ENCODE measurements at regions not wholly inside any gene's neighbourhood (a gene's known extent, or its start where the extent isn't known, plus 50 kb on each side); places are given as distances from the start of the nearest gene placed in this dataset.
"Not testable (repeated sequence)": the region's sequence is repeated elsewhere in the genome, so short reads cannot be mapped to it uniquely, and the experiment has no call there.

DNA sequence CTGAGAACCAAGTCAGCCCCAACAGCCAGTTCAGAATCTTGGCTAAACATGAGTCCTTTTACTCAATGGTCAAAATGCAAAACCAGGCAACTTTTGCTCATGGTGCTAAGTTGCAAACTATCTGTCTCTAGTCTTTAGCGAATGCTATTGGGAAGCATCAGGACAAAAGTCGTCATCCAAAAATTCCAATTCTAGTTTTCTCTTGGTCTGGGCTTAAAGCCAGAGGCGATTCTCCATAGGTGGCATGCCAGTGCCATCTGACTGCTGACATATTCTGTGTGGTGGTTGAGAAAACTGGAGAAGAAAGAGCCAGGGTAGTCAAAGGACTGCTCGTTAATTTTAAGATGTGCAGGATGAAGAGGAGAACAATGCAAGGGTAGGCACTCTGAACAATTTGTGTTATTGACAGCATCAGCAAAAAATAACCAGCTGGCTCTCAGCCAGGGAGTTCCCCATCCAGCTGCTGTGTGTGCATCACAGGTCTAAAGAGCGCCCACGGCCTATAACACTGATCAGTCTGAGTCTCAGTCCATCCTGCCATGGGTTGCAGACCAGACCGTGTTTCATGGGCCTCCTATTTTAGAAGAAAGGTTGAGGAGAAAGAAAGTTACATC lies 313.6 kb downstream of the ALDH8A1 start:
- in situ Hi-C loops (cut with HindIII; ENCODE audit: low sequenced_read_pairs), result no loop called here
- TF ChIP-seq, protein P1, sequence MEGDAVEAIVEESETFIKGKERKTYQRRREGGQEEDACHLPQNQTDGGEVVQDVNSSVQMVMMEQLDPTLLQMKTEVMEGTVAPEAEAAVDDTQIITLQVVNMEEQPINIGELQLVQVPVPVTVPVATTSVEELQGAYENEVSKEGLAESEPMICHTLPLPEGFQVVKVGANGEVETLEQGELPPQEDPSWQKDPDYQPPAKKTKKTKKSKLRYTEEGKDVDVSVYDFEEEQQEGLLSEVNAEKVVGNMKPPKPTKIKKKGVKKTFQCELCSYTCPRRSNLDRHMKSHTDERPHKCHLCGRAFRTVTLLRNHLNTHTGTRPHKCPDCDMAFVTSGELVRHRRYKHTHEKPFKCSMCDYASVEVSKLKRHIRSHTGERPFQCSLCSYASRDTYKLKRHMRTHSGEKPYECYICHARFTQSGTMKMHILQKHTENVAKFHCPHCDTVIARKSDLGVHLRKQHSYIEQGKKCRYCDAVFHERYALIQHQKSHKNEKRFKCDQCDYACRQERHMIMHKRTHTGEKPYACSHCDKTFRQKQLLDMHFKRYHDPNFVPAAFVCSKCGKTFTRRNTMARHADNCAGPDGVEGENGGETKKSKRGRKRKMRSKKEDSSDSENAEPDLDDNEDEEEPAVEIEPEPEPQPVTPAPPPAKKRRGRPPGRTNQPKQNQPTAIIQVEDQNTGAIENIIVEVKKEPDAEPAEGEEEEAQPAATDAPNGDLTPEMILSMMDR (IDR thresholded peaks at IDR 0.05; ENCODE audit: low read depth, low read length, missing control alignments), result no peak
- no peak overlapping the region for H3K4me3 ChIP-seq (ENCODE audit: low read depth, low read length)
- no peak for DNase-seq (ENCODE audit: low read depth)

- DNase-seq (ENCODE audit: low read depth), result no peak
- TF ChIP-seq, protein P1 (IDR thresholded peaks at IDR 0.05; ENCODE audit: low read depth, low read length, missing control alignments), result no peak
- in situ Hi-C loops (cut with HindIII; ENCODE audit: low sequenced_read_pairs), result no loop called here
- no peak overlapping the region for H3K4me3 ChIP-seq (ENCODE audit: low read depth, low read length)
Measured at GRCh38 chr6:134634966-134635365, 314.9 kb downstream of the ALDH8A1 start.

- no peak overlapping the region for H3K4me3 ChIP-seq (ENCODE audit: low read depth, low read length)
- TF ChIP-seq, protein P1 (IDR thresholded peaks at IDR 0.05; ENCODE audit: low read depth, low read length, missing control alignments), result no peak
Measured at GRCh38 chr6:134634466-134634865, 315.4 kb downstream of the ALDH8A1 start.

DNA sequence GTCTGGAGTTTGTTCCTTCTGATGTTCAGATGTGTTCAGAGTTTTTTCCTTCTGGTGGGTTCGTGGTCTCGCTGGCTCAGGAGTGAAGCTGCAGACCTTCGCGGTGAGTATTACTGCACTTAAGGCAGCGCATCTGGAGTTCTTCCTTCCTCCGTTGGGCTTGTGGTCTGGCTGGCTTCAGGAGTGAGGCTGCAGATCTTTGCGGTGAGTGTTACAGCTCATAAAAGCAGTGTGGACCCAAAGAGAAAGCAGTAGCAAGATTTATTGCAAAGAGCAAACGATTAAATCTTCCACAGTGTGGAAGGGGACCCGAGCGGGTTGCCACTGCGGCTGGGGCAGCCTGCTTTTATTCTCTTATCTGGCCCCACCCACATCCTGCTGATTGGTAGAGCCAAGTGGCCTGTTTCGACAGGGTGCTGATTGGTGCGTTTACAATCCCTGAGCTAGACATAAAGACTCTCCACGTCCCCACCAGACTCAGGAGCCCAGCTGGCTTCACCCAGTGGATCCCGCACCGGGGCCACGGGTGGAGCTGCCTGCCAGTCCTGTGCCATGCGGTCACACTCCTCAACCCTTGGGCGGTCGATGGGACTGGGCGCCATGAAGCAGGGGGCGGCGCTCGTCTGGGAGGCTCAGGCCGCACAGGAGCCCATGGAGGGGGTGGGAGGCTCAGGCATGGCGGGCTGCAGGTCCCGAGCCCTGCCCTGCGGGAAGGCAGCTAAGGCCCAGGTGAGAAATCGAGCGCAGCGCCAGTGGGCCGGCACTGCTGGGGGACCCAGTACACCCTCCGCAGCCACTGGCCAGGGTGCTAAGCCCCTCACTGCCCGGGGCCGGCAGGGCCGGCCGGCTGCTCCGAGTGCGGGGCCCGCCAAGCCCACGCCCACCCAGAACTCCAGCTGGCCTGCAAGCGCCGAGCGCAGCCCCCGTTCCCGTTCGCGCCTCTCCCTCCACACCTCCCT lies 315.3 kb upstream of the SGK1 start:
- DNase-seq (ENCODE audit: low read depth); in situ Hi-C loops (cut with HindIII; ENCODE audit: low sequenced_read_pairs); H3K4me3 ChIP-seq (ENCODE audit: low read depth, low read length): not testable (repeated sequence)

More at GRCh38 chr6:134634466-134634865, 315.4 kb downstream of the ALDH8A1 start:
- in situ Hi-C loops (cut with HindIII; ENCODE audit: low sequenced_read_pairs), result no loop called here
- no peak for DNase-seq (ENCODE audit: low read depth)

- H3K4me3 ChIP-seq (ENCODE audit: low read depth, low read length), result no peak overlapping the region
- in situ Hi-C loops (cut with HindIII; ENCODE audit: low sequenced_read_pairs), result no loop called here
- no peak for DNase-seq (ENCODE audit: low read depth)
- TF ChIP-seq, protein P1 (IDR thresholded peaks at IDR 0.05; ENCODE audit: low read depth, low read length, missing control alignments), result no peak
Measured at GRCh38 chr6:134632024-134632423, 314.1 kb upstream of the SGK1 start.

GRCh38 chr6:134631398-134631924 lies 313.5 kb upstream of the SGK1 start:
- no peak for DNase-seq (ENCODE audit: low read depth)
- in situ Hi-C loops (cut with HindIII; ENCODE audit: low sequenced_read_pairs), result no loop called here
- no peak overlapping the region for H3K4me3 ChIP-seq (ENCODE audit: low read depth, low read length)
- TF ChIP-seq, protein P1 (IDR thresholded peaks at IDR 0.05; ENCODE audit: low read depth, low read length, missing control alignments), result no peak
